T-helper 17 cell (primary cell): ENCODE measurements at regions not wholly inside any gene's neighbourhood (a gene's known extent, or its start where the extent isn't known, plus 50 kb on each side); places are given as distances from the start of the nearest gene placed in this dataset.

ENCODE experiments used
- ATAC-seq: fragments of 150-1000 bp; cut with Tn5 transposase; 2 replicates; pipeline ENCODE4 v1.10.0; 2021; ENCODE audit warnings: mild to moderate bottlenecking, moderate library complexity
- DNase-seq, 3 donors: peaks; one replicate each; pipeline versions ENCODE4 v3.0.0 to v3.0.0-alpha.2; 2020 to 2021
- H3K9me3 ChIP-seq: one replicate; pipeline ENCODE4 v1.7.0; 2013; ENCODE audit warnings: low read length, mild to moderate bottlenecking; ENCODE audit not compliant: control insufficient read depth, poor library complexity, severe bottlenecking
- H3K27ac Mint-ChIP-seq: one replicate; pipeline ENCODE4 v1.8.0; 2022; ENCODE audit warnings: mild to moderate bottlenecking, moderate library complexity, mixed read lengths
- H3K27me3 Mint-ChIP-seq: one replicate; pipeline ENCODE4 v1.8.0; 2022; ENCODE audit warnings: mixed read lengths
- H3K36me3 Mint-ChIP-seq: one replicate; pipeline ENCODE4 v1.8.0; 2022; ENCODE audit warnings: low read depth, mixed read lengths
- H3K4me1 Mint-ChIP-seq: one replicate; pipeline ENCODE4 v1.8.0; 2022; ENCODE audit warnings: mild to moderate bottlenecking, mixed read lengths
- H3K4me3 Mint-ChIP-seq: one replicate; pipeline ENCODE4 v1.8.0; 2022; ENCODE audit warnings: mild to moderate bottlenecking, moderate library complexity, mixed read lengths

DNA sequence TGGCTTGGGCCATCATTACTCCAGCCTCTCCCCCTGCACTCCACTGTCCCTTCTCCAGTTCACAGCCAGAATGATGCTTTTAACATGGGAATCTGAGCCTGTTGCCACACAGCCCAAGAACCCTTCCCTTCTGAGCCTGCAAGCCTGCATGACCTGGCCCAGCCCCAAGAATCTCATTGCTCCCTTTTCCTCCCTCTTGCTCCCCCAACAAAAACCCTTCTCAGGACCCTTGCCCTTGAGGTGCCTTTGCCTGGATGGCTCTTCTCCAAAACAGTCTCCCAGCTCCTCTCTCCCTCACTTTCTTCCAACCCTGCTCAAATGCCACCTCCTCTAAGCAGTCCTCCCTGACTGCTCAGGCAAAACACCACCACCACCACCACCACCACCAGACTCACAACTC lies 157.2 kb downstream of the ANKRD60 start:
- no peak overlapping the region for H3K27ac Mint-ChIP-seq
- no peaks in the 10 kb centered on the region for H3K36me3 Mint-ChIP-seq
- H3K27me3 Mint-ChIP-seq = peaks cover 60% of the 10 kb centered on the region
- ATAC-seq (no peak), DNase-seq (no peak)
- H3K4me3 Mint-ChIP-seq = no peak overlapping the region
- no peaks in the 10 kb centered on the region for H3K9me3 ChIP-seq
- H3K4me1 Mint-ChIP-seq = peaks cover 3% of the 10 kb centered on the region

DNA sequence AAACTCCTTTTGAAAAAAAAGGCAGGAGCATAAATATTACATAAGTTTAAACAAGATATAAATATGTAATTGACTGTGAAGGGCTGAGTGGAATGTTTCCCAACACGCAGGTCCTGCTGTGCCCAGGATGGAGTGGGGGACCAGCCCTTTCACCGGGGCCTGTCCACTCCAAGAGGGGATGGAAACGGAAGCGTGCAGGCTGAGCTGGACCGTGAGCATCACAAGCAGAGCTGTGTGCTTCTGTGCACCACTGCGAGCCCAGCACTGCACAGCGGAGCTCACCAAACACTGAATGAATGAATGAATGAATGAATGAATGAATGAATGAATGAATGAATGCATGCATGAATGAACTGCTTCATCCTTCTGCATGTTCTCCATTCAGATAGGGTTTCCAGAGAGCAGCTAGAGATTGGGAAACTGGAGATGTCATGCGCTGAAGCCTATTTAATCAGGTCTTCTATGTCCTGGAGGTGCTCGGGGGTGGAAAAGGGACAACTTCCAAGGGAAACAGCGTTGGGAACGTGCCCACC lies 157.7 kb downstream of the ANKRD60 start:
- H3K9me3 ChIP-seq = no peaks in the 10 kb centered on the region
- Mint-ChIP-seq H3K27me3 (peaks cover 60% of the 10 kb centered on the region), H3K27ac (no peak overlapping the region), H3K4me1 (peaks cover 3% of the 10 kb centered on the region), H3K36me3 (no peaks in the 10 kb centered on the region), H3K4me3 (no peak overlapping the region)
- ATAC-seq = no peak
- DNase-seq = no peak

DNA sequence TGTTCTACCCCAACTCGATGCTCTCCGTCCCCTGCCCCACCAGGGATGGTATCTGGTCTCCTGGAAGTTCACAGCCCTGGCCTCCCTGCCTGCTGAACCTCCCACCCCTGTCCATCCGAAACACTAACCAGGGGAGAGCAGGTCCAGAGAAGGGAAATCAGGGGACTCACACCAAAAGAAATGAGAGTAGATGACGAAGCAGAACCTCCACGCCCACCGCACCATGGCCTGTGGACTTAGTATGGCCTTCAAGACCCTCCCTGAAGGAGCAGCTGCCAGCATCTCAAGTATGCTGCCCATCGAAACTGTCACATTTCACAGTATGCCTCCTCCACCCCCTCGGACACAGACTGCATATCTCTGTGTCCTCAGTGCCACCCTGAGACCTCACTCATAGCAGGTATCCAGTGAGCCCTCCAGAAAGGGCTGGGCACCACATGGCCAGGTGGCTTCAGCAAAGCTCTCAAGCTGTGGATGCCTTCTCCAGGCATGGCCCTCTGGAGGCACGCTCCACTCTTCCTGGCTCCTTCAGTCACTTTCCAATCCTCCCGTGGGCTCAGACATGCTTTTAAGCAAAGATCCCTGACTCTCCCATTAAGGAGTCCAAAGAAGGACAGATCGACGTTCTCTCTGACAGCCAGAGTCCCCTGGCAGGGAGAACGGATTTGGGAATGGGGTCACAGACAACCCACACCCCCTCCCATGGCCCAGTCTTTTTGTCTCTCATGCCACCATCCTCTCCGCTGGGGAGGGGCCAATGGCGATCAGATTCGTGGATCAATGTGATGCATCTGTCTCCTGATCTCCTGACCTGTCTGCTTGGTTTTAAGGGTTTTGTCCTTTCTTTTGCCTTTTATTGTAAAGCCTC lies 158.4 kb downstream of the ANKRD60 start:
- ATAC-seq = no peak
- no peak overlapping the region for H3K27ac Mint-ChIP-seq
- H3K36me3 Mint-ChIP-seq = no peaks in the 10 kb centered on the region
- H3K4me1 Mint-ChIP-seq = peaks cover 2% of the 10 kb centered on the region
- no peak for DNase-seq
- H3K4me3 Mint-ChIP-seq = no peak overlapping the region
- H3K27me3 Mint-ChIP-seq = peaks cover 61% of the 10 kb centered on the region
- no peaks in the 10 kb centered on the region for H3K9me3 ChIP-seq

DNA sequence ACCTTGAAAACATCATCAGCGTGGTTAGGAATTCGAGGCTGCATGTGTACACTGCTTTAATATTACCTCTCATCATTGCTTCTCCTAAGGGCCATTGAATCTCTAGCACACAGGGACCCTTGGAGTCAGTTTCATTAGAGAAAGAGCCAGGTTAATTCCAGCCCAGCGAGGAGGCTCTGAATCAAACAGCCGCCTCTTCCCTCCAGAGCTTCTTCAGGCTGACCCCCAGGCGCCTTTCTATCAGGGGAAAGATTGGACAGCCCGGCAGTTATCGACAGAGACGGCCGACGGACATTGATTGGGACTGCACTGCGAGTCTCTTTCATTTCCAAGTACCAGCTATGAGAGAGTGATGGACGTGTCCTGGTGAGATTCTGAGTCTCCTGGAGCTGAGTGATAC lies 159.2 kb downstream of the ANKRD60 start:
- H3K9me3 ChIP-seq = no peaks in the 10 kb centered on the region
- ATAC-seq = no peak
- no peak for DNase-seq
- Mint-ChIP-seq H3K4me1 (no peaks in the 10 kb centered on the region), H3K4me3 (no peak overlapping the region), H3K27me3 (peaks cover 60% of the 10 kb centered on the region), H3K36me3 (no peaks in the 10 kb centered on the region), H3K27ac (no peak overlapping the region)

DNA sequence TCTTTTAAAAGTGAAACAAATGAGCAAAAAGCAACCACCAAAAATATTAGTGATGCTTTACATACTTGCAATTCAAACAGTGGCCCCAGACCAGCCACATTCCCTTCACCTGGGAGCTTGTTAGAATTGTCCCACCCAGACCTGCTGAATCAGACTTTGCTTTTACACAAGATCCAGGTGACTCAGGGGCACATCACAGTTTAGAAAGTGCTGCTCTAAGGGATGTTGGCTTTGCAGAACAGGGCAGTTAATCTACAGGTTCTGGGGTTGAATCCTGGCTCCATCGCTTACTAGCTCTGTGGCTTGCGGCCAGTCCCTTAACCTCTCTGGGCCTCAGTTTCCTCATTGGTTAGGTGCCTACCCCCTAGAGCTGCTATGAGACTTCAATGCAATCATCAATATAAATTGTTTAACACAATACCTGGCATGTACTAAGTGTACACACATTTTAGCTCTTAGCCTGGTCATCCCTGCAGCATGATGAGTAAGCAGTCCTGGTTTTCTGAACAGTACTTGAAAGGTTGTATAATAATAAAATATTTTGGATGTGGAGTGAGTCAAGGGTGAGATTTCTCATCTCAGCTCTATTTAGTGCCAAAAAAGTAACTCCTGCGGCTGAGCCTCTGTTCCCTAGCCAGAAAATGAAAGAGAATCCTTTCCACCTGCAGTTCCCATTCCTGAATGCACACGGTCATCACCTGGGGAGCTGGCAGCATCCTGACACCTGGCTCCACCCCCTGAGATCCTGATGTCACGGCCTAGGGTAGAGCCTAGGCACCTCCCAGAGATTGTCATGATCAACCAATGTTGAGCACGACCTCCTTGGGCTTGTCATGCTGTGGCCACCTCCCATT lies 162.7 kb downstream of the ANKRD60 start:
- no peak overlapping the region for H3K4me3 Mint-ChIP-seq
- H3K9me3 ChIP-seq = no peaks in the 10 kb centered on the region
- H3K4me1 Mint-ChIP-seq = no peaks in the 10 kb centered on the region
- no peak overlapping the region for H3K27ac Mint-ChIP-seq
- no peaks in the 10 kb centered on the region for H3K36me3 Mint-ChIP-seq
- peaks cover 39% of the 10 kb centered on the region for H3K27me3 Mint-ChIP-seq
- no peak for DNase-seq
- ATAC-seq = no peak

DNA sequence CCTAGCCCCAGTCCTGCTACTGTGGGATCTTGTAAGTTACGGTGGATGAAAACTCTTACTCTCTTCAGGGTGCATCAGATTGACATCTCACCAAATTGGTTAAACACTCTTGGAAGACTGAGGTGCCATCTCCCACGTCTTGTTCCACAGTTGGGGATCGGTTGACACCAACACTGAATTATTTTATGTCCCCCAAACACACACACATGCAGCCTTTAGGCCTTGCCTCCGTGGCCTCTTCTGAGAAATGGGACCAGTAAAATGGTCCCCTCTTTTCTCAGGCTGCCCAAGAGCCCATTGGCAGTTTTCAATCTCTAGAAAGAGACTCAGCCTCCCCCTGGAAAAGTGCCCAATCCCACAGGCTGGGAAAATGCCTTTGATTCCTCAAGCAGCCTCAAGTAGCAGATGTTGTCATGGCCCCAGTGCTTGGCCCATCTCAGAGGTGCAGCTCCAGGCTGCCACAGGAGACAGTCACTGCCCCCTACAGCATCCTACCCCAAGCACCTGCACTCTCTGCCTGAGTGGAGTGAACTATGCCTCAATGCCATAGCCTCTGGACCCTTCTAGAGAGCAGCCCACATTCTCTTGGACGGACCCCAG lies 163.9 kb downstream of the ANKRD60 start:
- no peak for DNase-seq
- Mint-ChIP-seq H3K4me1 (no peaks in the 10 kb centered on the region), H3K36me3 (no peaks in the 10 kb centered on the region), H3K4me3 (no peak overlapping the region), H3K27ac (no peak overlapping the region), H3K27me3 (peaks cover 34% of the 10 kb centered on the region)
- H3K9me3 ChIP-seq = no peaks in the 10 kb centered on the region
- ATAC-seq = no peak

DNA sequence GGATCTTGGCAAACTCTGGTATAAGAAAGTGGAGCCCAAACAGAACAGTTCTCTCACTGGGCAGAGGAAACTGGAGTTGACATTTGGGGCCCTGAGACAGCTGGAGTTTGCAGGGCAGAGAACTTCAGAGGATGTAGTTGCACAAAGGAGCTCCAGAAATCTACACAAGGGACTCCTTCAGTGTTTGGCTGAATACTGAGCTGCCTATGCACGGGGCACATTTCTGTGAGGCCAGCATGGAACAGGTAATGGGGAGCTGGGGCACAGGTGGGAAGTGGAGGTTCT lies 169.3 kb downstream of the ANKRD60 start:
- DNase-seq (no peak), ATAC-seq (no peak)
- Mint-ChIP-seq H3K4me3 (no peak overlapping the region), H3K4me1 (no peaks in the 10 kb centered on the region), H3K27me3 (peaks cover 59% of the 10 kb centered on the region), H3K27ac (no peak overlapping the region), H3K36me3 (no peaks in the 10 kb centered on the region)
- no peaks in the 10 kb centered on the region for H3K9me3 ChIP-seq

DNA sequence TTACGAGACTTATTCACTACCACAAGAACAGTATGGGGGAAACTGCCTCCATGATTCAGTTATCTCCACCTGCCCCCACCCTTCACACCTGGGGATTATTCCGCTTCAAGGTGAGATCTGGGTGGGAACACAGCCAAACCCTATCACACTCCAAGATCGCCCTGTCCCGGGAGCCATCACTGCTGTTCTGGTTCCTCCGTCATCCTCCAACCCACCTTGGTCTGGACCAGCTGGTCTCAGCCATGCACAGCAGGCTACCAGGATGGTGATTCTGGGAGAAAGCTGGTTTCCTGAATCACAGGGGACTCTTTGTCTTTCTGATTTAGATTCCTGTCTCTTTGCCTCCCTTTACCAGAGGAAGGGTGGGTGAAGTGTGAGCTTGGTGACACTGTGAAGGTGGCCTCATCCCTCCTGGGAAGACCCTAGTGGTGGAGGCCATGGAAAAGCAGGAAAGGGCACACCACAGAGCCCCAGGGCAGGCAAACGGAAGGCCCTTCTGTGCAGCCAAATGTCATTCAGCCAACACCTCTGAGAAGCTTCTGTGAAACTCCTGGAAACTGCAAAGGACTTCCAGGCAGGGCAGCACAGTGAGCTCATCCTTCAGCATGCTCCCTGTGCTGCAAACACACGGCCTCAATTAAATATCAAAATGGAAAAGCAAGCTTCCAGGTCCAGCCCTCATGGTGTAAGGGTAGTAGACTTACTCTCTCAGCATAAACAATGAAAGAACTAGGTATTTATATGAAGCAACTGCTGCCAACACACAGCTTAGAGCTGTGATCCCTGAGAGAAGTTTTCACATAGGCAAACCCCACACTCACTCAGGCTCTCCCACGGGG lies 169.8 kb downstream of the ANKRD60 start:
- Mint-ChIP-seq H3K4me1 (no peaks in the 10 kb centered on the region), H3K27ac (no peak overlapping the region)
- no peak for ATAC-seq

DNA sequence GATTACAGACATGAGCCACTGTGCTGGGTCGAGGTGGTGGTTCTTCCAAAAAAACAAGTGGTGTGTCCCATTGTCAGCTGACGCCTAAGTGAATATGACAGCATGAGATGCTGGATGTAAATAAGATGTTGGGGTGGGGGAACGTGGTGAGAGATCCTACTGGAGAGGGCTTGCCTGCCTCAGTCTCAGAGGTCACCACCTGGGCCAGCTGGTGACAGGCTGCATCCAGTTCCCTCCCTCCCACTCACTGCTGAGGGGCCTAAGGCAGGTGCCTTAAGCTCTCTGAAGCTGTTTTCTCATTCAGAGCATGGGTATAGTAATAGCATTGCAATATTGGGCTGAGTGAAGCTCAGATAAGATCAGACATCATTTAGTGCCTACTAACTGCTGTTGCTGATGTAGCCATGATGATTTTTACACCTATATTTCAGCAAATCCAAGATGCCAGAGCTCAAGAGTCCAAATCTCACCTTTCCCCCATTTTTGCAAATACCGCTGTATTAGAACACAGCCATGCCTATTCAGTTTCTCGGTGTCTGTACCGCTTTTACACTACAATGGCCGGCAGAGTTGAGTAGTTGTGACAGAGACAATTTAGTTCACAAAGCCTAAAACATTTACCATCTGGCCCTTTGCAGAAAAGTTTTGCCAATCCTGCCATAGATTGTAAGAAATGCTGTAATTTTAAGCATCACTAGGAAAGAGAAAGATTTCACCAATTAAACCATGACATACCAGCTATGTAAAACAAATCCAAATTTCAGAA lies 171.3 kb downstream of the ANKRD60 start:
- Mint-ChIP-seq H3K27me3 (peaks cover 76% of the 10 kb centered on the region), H3K4me3 (no peak overlapping the region), H3K36me3 (no peaks in the 10 kb centered on the region), H3K27ac (no peak overlapping the region), H3K4me1 (no peaks in the 10 kb centered on the region)
- H3K9me3 ChIP-seq = no peaks in the 10 kb centered on the region
- no peak for ATAC-seq
- DNase-seq = no peak

More for the DNA sequence above, 169.8 kb downstream of the ANKRD60 start:
- no peak overlapping the region for H3K4me3 Mint-ChIP-seq
- H3K27me3 Mint-ChIP-seq = peaks cover 65% of the 10 kb centered on the region
- no peaks in the 10 kb centered on the region for H3K9me3 ChIP-seq
- DNase-seq = no peak
- no peaks in the 10 kb centered on the region for H3K36me3 Mint-ChIP-seq

DNA sequence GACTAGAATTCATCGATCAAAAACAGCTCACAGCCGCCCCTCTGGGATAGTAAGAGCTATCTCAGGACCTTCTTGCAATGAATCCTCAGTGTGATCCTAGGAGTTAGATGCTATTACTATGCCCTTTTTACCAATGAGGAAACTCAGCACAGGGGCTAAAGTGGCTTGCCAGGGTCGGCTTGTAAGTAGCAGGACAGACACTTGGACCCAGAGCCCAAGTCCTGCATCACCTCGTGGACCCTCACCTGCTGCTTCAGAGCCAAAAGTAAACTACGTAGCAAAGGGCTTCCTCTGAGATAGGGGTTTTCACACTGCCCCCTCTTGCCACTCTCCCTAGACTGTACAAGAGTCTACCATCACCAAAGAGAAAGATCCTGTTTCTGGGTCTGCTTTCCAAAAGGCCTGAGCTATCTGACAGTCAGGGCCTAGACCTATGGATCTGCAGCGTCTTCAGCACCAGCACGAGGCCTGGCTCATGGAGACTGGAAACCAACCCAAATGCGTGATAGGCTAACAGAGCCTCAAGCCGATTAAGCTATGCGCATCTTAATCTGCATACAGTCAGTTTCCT lies 172.3 kb downstream of the ANKRD60 start:
- Mint-ChIP-seq H3K4me1 (no peaks in the 10 kb centered on the region), H3K4me3 (no peak overlapping the region), H3K27me3 (peaks cover 75% of the 10 kb centered on the region), H3K36me3 (no peaks in the 10 kb centered on the region), H3K27ac (no peak overlapping the region)
- DNase-seq = no peak
- no peak for ATAC-seq
- no peaks in the 10 kb centered on the region for H3K9me3 ChIP-seq

DNA sequence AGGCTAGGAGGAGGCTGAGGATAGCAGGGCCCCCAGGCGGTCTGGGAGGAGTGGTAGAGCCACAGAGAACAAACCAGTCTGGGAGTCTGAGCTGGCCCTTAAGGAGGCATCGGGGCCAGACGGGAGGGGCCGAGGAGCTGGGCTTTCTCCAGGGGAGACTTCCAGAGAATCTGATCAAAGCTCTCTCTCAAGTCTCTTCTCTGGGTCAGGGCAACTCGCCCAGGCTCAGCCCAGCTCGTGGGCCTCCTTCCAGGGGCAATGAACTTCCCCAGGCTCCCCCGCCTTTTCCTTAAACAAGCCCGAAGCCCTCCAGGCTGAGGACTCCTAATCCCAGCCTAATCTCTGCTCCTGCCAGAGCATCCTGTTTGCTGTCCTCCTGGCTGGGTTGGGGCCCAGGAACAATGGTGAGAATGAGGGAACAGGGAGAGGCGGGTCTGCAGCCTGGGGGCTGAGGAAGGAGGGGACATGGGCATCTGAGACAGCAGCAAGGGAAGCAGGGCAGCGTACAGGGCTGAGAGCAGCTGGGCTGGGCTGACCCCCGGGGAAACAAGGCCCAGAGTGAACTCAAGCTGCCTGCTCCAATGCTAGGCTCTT lies 173.6 kb downstream of the ANKRD60 start:
- no peaks in the 10 kb centered on the region for H3K9me3 ChIP-seq
- H3K36me3 Mint-ChIP-seq = no peaks in the 10 kb centered on the region
- no peak overlapping the region for H3K4me3 Mint-ChIP-seq
- H3K4me1 Mint-ChIP-seq = no peaks in the 10 kb centered on the region
- H3K27ac Mint-ChIP-seq = no peak overlapping the region
- DNase-seq (no peak), ATAC-seq (no peak)
- peaks cover 68% of the 10 kb centered on the region for H3K27me3 Mint-ChIP-seq
